A673 (cell line): ENCODE measurements at regions not wholly inside any gene's neighbourhood (a gene's known extent, or its start where the extent isn't known, plus 50 kb on each side); places are given as distances from the start of the nearest gene placed in this dataset.

Source experiments
- BruUV-seq: library from RNA; stranded (reverse); fragments of 400-500 nt; replicated peaks from 2 replicates; lab custom pipeline; 2021; lab: Mats Ljungman, UMichigan
- CTCF ChIA-PET: fragments of 300-600 bp; sonication (Branson Sonifier 250); formaldehyde crosslinking; loops from one replicate; lab custom pipeline; 2022; ENCODE audit warnings: antibody characterized with exemption; lab: Charles Lee
- POLR2A ChIA-PET: fragments of 300-600 bp; sonication (Branson Sonifier 250); formaldehyde crosslinking; loops from one replicate; lab custom pipeline; 2022; ENCODE audit warnings: antibody characterized with exemption; ENCODE audit not compliant: low non-redundant PET; lab: Charles Lee
- DNase-seq: peaks from one replicate; pipeline ENCODE4 v3.0.0-alpha.2; 2015; ENCODE audit warnings: low spot score
- H3K27ac ChIP-seq: fragments of 200-600 bp; sonication (generic); 2 replicates; pipeline ENCODE4 v1.5.1; 2016; ENCODE audit warnings: mixed run types, low read depth, mild to moderate bottlenecking, mixed read lengths, antibody characterized with exemption, low read length; ENCODE audit not compliant: poor library complexity, severe bottlenecking
- H3K27me3 ChIP-seq: fragments of 200-600 bp; sonication (generic); replicated peaks from 2 replicates; pipeline ENCODE4 v1.6.1; 2017; ENCODE audit warnings: mixed run types, low read depth, mild to moderate bottlenecking, mixed read lengths, antibody characterized with exemption, low read length; ENCODE audit not compliant: insufficient read depth, poor library complexity
- H3K36me3 ChIP-seq: fragments of 200-600 bp; sonication (generic); 2 replicates; pipeline ENCODE4 v1.6.1; 2016; ENCODE audit warnings: mixed run types, mild to moderate bottlenecking, mixed read lengths, antibody characterized with exemption, low read length; ENCODE audit not compliant: insufficient read depth, poor library complexity, severe bottlenecking
- H3K4me1 ChIP-seq: fragments of 200-600 bp; sonication (generic); 2 replicates; pipeline ENCODE4 v1.6.1; 2017; ENCODE audit warnings: mixed run types, mild to moderate bottlenecking, mixed read lengths, antibody characterized with exemption, low read length; ENCODE audit not compliant: insufficient read depth, poor library complexity, severe bottlenecking
- H3K4me3 ChIP-seq: fragments of 200-600 bp; sonication (generic); 2 replicates; pipeline ENCODE4 v1.5.1; 2016; ENCODE audit warnings: low read depth, mixed run types, mild to moderate bottlenecking, mixed read lengths, low read length; ENCODE audit not compliant: poor library complexity, severe bottlenecking
- H3K9me3 ChIP-seq: fragments of 200-600 bp; sonication (generic); 2 replicates; pipeline ENCODE4 v1.6.1; 2016; ENCODE audit warnings: mixed run types, low read depth, mild to moderate bottlenecking, mixed read lengths, antibody characterized with exemption, low read length; ENCODE audit not compliant: poor library complexity, severe bottlenecking
- EZH2 ChIP-seq: fragments of 200-600 bp; sonication (generic); IDR thresholded peaks from 2 replicates; pipeline ENCODE4 v1.6.1; 2017; ENCODE audit warnings: borderline replicate concordance, low read depth, mild to moderate bottlenecking, mixed read lengths, antibody characterized with exemption, low read length; ENCODE audit not compliant: poor library complexity, severe bottlenecking
- intact Hi-C: fragments of 100-400 bp; cut with micrococcal nuclease; formaldehyde crosslinking; loops from one replicate; pipeline ENCODE4 v1.10.0; 2022; ENCODE audit not compliant: unreplicated experiment
- TF ChIP-seq, protein P1 (sequence below): fragments of 300-800, 200-600 bp; sonication (generic); conservative IDR thresholded peaks from 2 replicates; pipeline ENCODE4 v1.5.1; 2017; ENCODE audit warnings: low read depth, mild to moderate bottlenecking, antibody characterized with exemption, low read length, moderate library complexity, mixed read lengths

DNA sequence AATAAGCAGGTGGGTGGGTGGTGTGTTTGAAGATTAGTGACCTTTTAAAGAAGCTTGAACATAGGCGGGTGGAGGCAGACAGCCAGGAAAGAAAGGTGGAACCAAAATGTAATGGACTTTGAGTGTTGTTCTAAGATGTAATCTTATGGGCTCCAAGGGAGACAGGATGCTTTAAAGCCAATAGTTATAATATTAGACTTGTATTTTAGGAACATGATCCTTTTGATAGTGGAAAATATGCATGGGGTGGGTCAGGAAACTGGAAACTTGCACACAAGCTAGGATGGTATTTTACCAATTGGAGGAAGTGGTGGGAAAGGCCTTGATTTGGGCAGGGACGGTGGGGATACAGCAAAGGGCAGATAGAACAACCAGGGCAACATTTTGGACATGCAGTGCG, 151.8 kb upstream of the PDE7B start:
- Histone ChIP-seq H3K27me3 (no peaks in the 10 kb centered on the region), H3K4me3 (no peak overlapping the region), H3K27ac (no peak overlapping the region), H3K9me3 (no peaks in the 10 kb centered on the region), H3K4me1 (no peaks in the 10 kb centered on the region), H3K36me3 (no peaks in the 10 kb centered on the region)
- no TSS peak for BruUV-seq
- intact Hi-C loops, result no loop called here
- DNase-seq, result no peak
- POLR2A ChIA-PET, result no interaction called here
- CTCF ChIA-PET, result no interaction called here
- TF ChIP-seq EZH2, result no peak
- TF ChIP-seq, protein P1, sequence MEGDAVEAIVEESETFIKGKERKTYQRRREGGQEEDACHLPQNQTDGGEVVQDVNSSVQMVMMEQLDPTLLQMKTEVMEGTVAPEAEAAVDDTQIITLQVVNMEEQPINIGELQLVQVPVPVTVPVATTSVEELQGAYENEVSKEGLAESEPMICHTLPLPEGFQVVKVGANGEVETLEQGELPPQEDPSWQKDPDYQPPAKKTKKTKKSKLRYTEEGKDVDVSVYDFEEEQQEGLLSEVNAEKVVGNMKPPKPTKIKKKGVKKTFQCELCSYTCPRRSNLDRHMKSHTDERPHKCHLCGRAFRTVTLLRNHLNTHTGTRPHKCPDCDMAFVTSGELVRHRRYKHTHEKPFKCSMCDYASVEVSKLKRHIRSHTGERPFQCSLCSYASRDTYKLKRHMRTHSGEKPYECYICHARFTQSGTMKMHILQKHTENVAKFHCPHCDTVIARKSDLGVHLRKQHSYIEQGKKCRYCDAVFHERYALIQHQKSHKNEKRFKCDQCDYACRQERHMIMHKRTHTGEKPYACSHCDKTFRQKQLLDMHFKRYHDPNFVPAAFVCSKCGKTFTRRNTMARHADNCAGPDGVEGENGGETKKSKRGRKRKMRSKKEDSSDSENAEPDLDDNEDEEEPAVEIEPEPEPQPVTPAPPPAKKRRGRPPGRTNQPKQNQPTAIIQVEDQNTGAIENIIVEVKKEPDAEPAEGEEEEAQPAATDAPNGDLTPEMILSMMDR, result no peak

DNA sequence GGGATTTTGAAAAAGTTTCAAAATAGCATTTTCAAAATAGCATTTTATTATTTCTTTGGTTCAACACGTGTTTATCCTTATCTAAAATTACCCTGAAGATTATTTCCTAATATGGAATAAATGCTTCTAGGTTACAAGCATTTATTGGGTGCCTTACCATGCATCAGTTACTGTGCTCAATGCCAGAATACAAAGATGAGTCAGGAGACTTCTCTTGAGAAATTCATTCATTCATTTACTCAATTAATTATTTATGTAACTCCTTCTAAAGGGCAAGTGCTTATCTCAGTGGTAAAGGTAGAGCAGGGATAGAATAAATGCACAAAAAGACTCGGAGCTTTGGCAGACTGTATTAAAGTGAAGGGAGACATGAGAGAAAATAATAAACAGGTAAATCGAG, 150.1 kb upstream of the PDE7B start:
- no peak overlapping the region for H3K4me3 ChIP-seq
- no peak overlapping the region for H3K27ac ChIP-seq
- intact Hi-C loops, result no loop called here
- BruUV-seq, result no TSS peak
- H3K27me3 ChIP-seq, result no peaks in the 10 kb centered on the region
- no peak for DNase-seq
- TF ChIP-seq, protein P1, result no peak
- no peak for TF ChIP-seq EZH2
- H3K9me3 ChIP-seq, result no peaks in the 10 kb centered on the region
- ChIA-PET POLR2A (no interaction called here), CTCF (no interaction called here)
- no peaks in the 10 kb centered on the region for H3K4me1 ChIP-seq
- no peaks in the 10 kb centered on the region for H3K36me3 ChIP-seq

DNA sequence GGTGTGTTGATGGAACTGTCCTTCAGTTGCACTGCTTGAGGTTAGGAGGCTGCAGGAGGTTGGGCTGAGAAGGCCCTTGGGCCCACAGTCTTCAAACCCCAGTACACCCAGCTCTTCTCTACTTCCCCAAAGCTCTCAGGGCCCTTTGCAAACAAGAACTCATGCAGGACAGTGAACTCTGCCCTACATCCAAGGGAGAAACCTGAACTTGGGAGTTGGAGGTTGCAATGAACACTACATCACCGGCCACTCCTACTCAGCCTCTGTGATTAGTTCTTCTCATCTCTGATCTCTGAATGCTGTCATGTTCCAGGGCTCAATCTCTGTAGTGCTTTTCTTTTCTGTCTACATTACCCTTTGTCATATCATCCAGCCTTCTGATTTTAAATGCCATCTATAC, 148.5 kb upstream of the PDE7B start:
- ChIA-PET CTCF (no interaction called here), POLR2A (no interaction called here)
- Histone ChIP-seq H3K4me1 (no peaks in the 10 kb centered on the region), H3K36me3 (no peaks in the 10 kb centered on the region), H3K27ac (no peak overlapping the region), H3K27me3 (no peaks in the 10 kb centered on the region), H3K4me3 (no peak overlapping the region), H3K9me3 (no peaks in the 10 kb centered on the region)
- intact Hi-C loops, result no loop called here
- BruUV-seq, result no TSS peak
- TF ChIP-seq, protein P1, result no peak
- TF ChIP-seq EZH2, result no peak
- DNase-seq, result no peak
